Tibial artery (tissue), 4 donors: ENCODE measurements at regions not wholly inside any gene's neighbourhood (a gene's known extent, or its start where the extent isn't known, plus 50 kb on each side); places are given as distances from the start of the nearest gene placed in this dataset.

Source experiments
- DNase-seq, 2 donors: peaks; one replicate each; pipeline ENCODE4 v3.0.0-alpha.2; 2019
- H3K27ac ChIP-seq, 2 donors: fragments of 200-600 bp; sonication (generic) in 1 of 2; 1 replicate in 1 of 2; 2 replicates in 1 of 2; pipeline ENCODE4 v1.5.1; 2018 to 2019; ENCODE audit warnings: mild to moderate bottlenecking in 1 of 2
- H3K27me3 ChIP-seq, 2 donors: fragments of 200-600 bp; sonication (generic) in 1 of 2; one replicate each; pipeline versions ENCODE4 v1.5.1 to v1.6.0; 2016 to 2019
- H3K36me3 ChIP-seq, 3 donors: fragments of 200-600 bp; sonication (generic) in 2 of 3; one replicate each; pipeline ENCODE4 v1.5.1; 2016 to 2019; ENCODE audit warnings: mild to moderate bottlenecking in 2 of 3
- H3K4me1 ChIP-seq, 4 donors: fragments of 200-600 bp; sonication (generic) in 2 of 4; 1 replicate in 3 of 4; 2 replicates in 1 of 4; pipeline ENCODE4 v1.5.1; 2016 to 2019
- H3K4me3 ChIP-seq, 2 donors: fragments of 200-600 bp; sonication (generic) in 1 of 2; 1 replicate in 1 of 2; 2 replicates in 1 of 2; pipeline ENCODE4 v1.5.1; 2018 to 2019; ENCODE audit warnings: mild to moderate bottlenecking in 2 of 2
- H3K9me3 ChIP-seq, 3 donors: fragments of 200-600 bp; sonication (generic) in 1 of 3; one replicate each; pipeline ENCODE4 v1.5.1; 2016 to 2019
- CTCF ChIP-seq, 2 experiments: fragments of 200-600 bp in 1 of 2; fragments of 450-650 bp in 1 of 2; IDR thresholded peaks; one replicate each; pipeline ENCODE4 v1.5.1; 2017 to 2019; ENCODE audit warnings: antibody characterized with exemption in 2 of 2, mild to moderate bottlenecking in 1 of 2, moderate library complexity in 1 of 2
- intact Hi-C: fragments of 100-400 bp; cut with DNase I; formaldehyde crosslinking; loops from one replicate; pipeline ENCODE4 v1.15.0; 2023; ENCODE audit warnings: low total_unique reads

- no peaks in the 10 kb centered on the region for H3K4me1 ChIP-seq
- intact Hi-C loops, result no loop called here
- no peak overlapping the region for H3K4me3 ChIP-seq
- H3K9me3 ChIP-seq, result no peaks in the 10 kb centered on the region
- no peaks in the 10 kb centered on the region for H3K27me3 ChIP-seq
- no peaks in the 10 kb centered on the region for H3K36me3 ChIP-seq
- H3K27ac ChIP-seq, result no peak overlapping the region
- no peak for DNase-seq
- no peak for TF ChIP-seq CTCF (IDR thresholded peaks at IDR 0.05)
Measured at GRCh38 chr6:147053311-147053921, 150.8 kb upstream of the STXBP5 start.

GRCh38 chr6:147054158-147054557 lies 150.1 kb upstream of the STXBP5 start:
- no peak for TF ChIP-seq CTCF (IDR thresholded peaks at IDR 0.05)
- intact Hi-C loops, result no loop called here

GRCh38 chr6:147054871-147055270 lies 149.3 kb upstream of the STXBP5 start:
- no peak for DNase-seq
- Histone ChIP-seq H3K9me3 (no peaks in the 10 kb centered on the region), H3K4me1 (no peaks in the 10 kb centered on the region)

More at GRCh38 chr6:147054158-147054557, 150.1 kb upstream of the STXBP5 start:
- Histone ChIP-seq H3K9me3 (no peaks in the 10 kb centered on the region), H3K27me3 (no peaks in the 10 kb centered on the region), H3K4me3 (no peak overlapping the region), H3K4me1 (no peaks in the 10 kb centered on the region), H3K36me3 (no peaks in the 10 kb centered on the region), H3K27ac (no peak overlapping the region)
- DNase-seq, result no peak

GRCh38 chr6:147055821-147056392 lies 148.3 kb upstream of the STXBP5 start:
- H3K4me3 ChIP-seq, result no peak overlapping the region
- H3K4me1 ChIP-seq, result no peaks in the 10 kb centered on the region
- H3K27me3 ChIP-seq, result no peaks in the 10 kb centered on the region
- DNase-seq, result no peak
- H3K27ac ChIP-seq, result no peak overlapping the region
- no peaks in the 10 kb centered on the region for H3K9me3 ChIP-seq
- no peak for TF ChIP-seq CTCF (IDR thresholded peaks at IDR 0.05)
- intact Hi-C loops, result no loop called here
- H3K36me3 ChIP-seq, result no peaks in the 10 kb centered on the region

More at GRCh38 chr6:147054871-147055270, 149.3 kb upstream of the STXBP5 start:
- Histone ChIP-seq H3K4me3 (no peak overlapping the region), H3K27ac (no peak overlapping the region), H3K27me3 (no peaks in the 10 kb centered on the region), H3K36me3 (no peaks in the 10 kb centered on the region)
- intact Hi-C loops, result no loop called here
- TF ChIP-seq CTCF (IDR thresholded peaks at IDR 0.05), result no peak

- intact Hi-C loops, result no loop called here
- TF ChIP-seq CTCF (IDR thresholded peaks at IDR 0.05), result no peak
- no peak for DNase-seq
- Histone ChIP-seq H3K4me3 (no peak overlapping the region), H3K9me3 (no peaks in the 10 kb centered on the region), H3K4me1 (no peaks in the 10 kb centered on the region), H3K36me3 (no peaks in the 10 kb centered on the region), H3K27ac (no peak overlapping the region), H3K27me3 (no peaks in the 10 kb centered on the region)
Measured at GRCh38 chr6:147057188-147057587, 147.0 kb upstream of the STXBP5 start.
